Activated T-cell treated with anti-CD3 and anti-CD28 coated beads, Interleukin-2, amount 50 U/mL, for 24 hours (primary cell): ENCODE measurements at regions not wholly inside any gene's neighbourhood (a gene's known extent, or its start where the extent isn't known, plus 50 kb on each side); places are given as distances from the start of the nearest gene placed in this dataset.
"Not testable (repeated sequence)": the region's sequence is repeated elsewhere in the genome, so short reads cannot be mapped to it uniquely, and the experiment has no call there.

ENCODE experiments used
- DNase-seq: peaks from one replicate; pipeline ENCODE4 v3.0.0-alpha.2; 2020
- H3K27ac Mint-ChIP-seq: 2 replicates; pipeline ENCODE4 v1.8.0; 2020; ENCODE audit warnings: mild to moderate bottlenecking, mixed read lengths
- H3K27me3 Mint-ChIP-seq: 2 replicates; pipeline ENCODE4 v1.8.0; 2020; ENCODE audit warnings: mixed read lengths
- H3K36me3 Mint-ChIP-seq: 2 replicates; pipeline ENCODE4 v1.8.0; 2020; ENCODE audit warnings: low read depth, mixed read lengths
- H3K4me1 Mint-ChIP-seq: 2 replicates; pipeline ENCODE4 v1.8.0; 2020; ENCODE audit warnings: low read depth, mixed read lengths
- H3K4me3 Mint-ChIP-seq: 2 replicates; pipeline ENCODE4 v1.8.0; 2020; ENCODE audit warnings: mild to moderate bottlenecking, moderate library complexity, mixed read lengths
- H3K9me3 Mint-ChIP-seq: 2 replicates; pipeline ENCODE4 v1.8.0; 2020; ENCODE audit warnings: mixed read lengths

- Mint-ChIP-seq H3K27me3 (peaks cover 31% of the 10 kb centered on the region), H3K4me1 (peaks cover 9% of the 10 kb centered on the region), H3K27ac (no peak overlapping the region), H3K9me3 (peaks cover 12% of the 10 kb centered on the region), H3K4me3 (no peak overlapping the region), H3K36me3 (no peaks in the 10 kb centered on the region)
- DNase-seq, result no peak
Observed at GRCh38 chr7:93027044-93027443, 90.7 kb downstream of the SAMD9 start.

- DNase-seq, result no peak
- Mint-ChIP-seq H3K27me3 (peaks cover 31% of the 10 kb centered on the region), H3K27ac (no peak overlapping the region), H3K9me3 (peaks cover 7% of the 10 kb centered on the region), H3K36me3 (no peaks in the 10 kb centered on the region), H3K4me3 (no peak overlapping the region), H3K4me1 (peaks cover 15% of the 10 kb centered on the region)
Observed at GRCh38 chr7:93026425-93026824, 91.4 kb downstream of the SAMD9 start.

- H3K4me3 Mint-ChIP-seq, result no peak overlapping the region
- H3K36me3 Mint-ChIP-seq, result no peaks in the 10 kb centered on the region
- peaks cover 17% of the 10 kb centered on the region for H3K4me1 Mint-ChIP-seq
- DNase-seq, result no peak
- H3K9me3 Mint-ChIP-seq, result peaks cover 2% of the 10 kb centered on the region
- no peak overlapping the region for H3K27ac Mint-ChIP-seq
- H3K27me3 Mint-ChIP-seq, result peaks cover 31% of the 10 kb centered on the region
Observed at GRCh38 chr7:93025389-93025788, 92.4 kb downstream of the SAMD9 start.

GRCh38 chr7:93022931-93023478, 94.8 kb downstream of the SAMD9 start:
- DNase-seq, H3K9me3 Mint-ChIP-seq, H3K27ac Mint-ChIP-seq, H3K36me3 Mint-ChIP-seq, H3K4me3 Mint-ChIP-seq: not testable (repeated sequence)
- Mint-ChIP-seq H3K27me3 (peaks cover 23% of the 10 kb centered on the region), H3K4me1 (peaks cover 17% of the 10 kb centered on the region)

- Mint-ChIP-seq H3K4me1 (peaks cover 19% of the 10 kb centered on the region), H3K9me3 (peaks cover 2% of the 10 kb centered on the region), H3K36me3 (no peaks in the 10 kb centered on the region), H3K27ac (no peak overlapping the region), H3K4me3 (no peak overlapping the region), H3K27me3 (peaks cover 18% of the 10 kb centered on the region)
- DNase-seq, result no peak
Observed at GRCh38 chr7:93021748-93022147, 96.0 kb downstream of the SAMD9 start.

GRCh38 chr7:93018716-93019115, 99.1 kb downstream of the SAMD9 start:
- H3K36me3 Mint-ChIP-seq, result no peaks in the 10 kb centered on the region
- peaks cover 23% of the 10 kb centered on the region for H3K4me1 Mint-ChIP-seq
- H3K4me3 Mint-ChIP-seq, result no peak overlapping the region
- no peak for DNase-seq
- no peak overlapping the region for H3K27ac Mint-ChIP-seq
- peaks cover 2% of the 10 kb centered on the region for H3K9me3 Mint-ChIP-seq
- no peaks in the 10 kb centered on the region for H3K27me3 Mint-ChIP-seq

GRCh38 chr7:93016681-93017381, 100.9 kb downstream of the SAMD9 start:
- Mint-ChIP-seq H3K27ac (no peak overlapping the region), H3K9me3 (no peaks in the 10 kb centered on the region), H3K4me3 (no peak overlapping the region), H3K36me3 (no peaks in the 10 kb centered on the region), H3K4me1 (peaks cover 20% of the 10 kb centered on the region), H3K27me3 (no peaks in the 10 kb centered on the region)
- no peak for DNase-seq

- no peak overlapping the region for H3K4me3 Mint-ChIP-seq
- H3K9me3 Mint-ChIP-seq, result no peaks in the 10 kb centered on the region
- peaks cover 15% of the 10 kb centered on the region for H3K4me1 Mint-ChIP-seq
- H3K36me3 Mint-ChIP-seq, result no peaks in the 10 kb centered on the region
- H3K27me3 Mint-ChIP-seq, result peaks cover 5% of the 10 kb centered on the region
- H3K27ac Mint-ChIP-seq, result no peak overlapping the region
- no peak for DNase-seq
Observed at GRCh38 chr7:93015779-93016481, 101.8 kb downstream of the SAMD9 start.

GRCh38 chr7:93015101-93015778, 102.5 kb downstream of the SAMD9 start:
- H3K9me3 Mint-ChIP-seq, result no peaks in the 10 kb centered on the region
- DNase-seq, result no peak
- H3K4me3 Mint-ChIP-seq, result no peak overlapping the region
- no peak overlapping the region for H3K27ac Mint-ChIP-seq
- peaks cover 15% of the 10 kb centered on the region for H3K4me1 Mint-ChIP-seq
- H3K36me3 Mint-ChIP-seq, result no peaks in the 10 kb centered on the region
- H3K27me3 Mint-ChIP-seq, result peaks cover 8% of the 10 kb centered on the region

GRCh38 chr7:93014410-93014809, 103.4 kb downstream of the SAMD9 start:
- Mint-ChIP-seq H3K4me1 (peaks cover 15% of the 10 kb centered on the region), H3K4me3 (no peak overlapping the region), H3K36me3 (no peaks in the 10 kb centered on the region), H3K9me3 (no peaks in the 10 kb centered on the region), H3K27me3 (peaks cover 15% of the 10 kb centered on the region), H3K27ac (no peak overlapping the region)
- no peak for DNase-seq

GRCh38 chr7:93013446-93014061, 104.2 kb downstream of the SAMD9 start:
- DNase-seq, result no peak
- Mint-ChIP-seq H3K4me1 (peaks cover 15% of the 10 kb centered on the region), H3K27ac (no peak overlapping the region), H3K36me3 (no peaks in the 10 kb centered on the region), H3K27me3 (peaks cover 22% of the 10 kb centered on the region), H3K9me3 (no peaks in the 10 kb centered on the region), H3K4me3 (no peak overlapping the region)

GRCh38 chr7:93011351-93012294, 106.2 kb downstream of the SAMD9 start:
- H3K36me3 Mint-ChIP-seq, result no peaks in the 10 kb centered on the region
- DNase-seq, result no peak
- H3K27me3 Mint-ChIP-seq, result peaks cover 34% of the 10 kb centered on the region
- no peaks in the 10 kb centered on the region for H3K9me3 Mint-ChIP-seq
- no peak overlapping the region for H3K4me3 Mint-ChIP-seq
- no peak overlapping the region for H3K27ac Mint-ChIP-seq
- H3K4me1 Mint-ChIP-seq, result peaks cover 9% of the 10 kb centered on the region

GRCh38 chr7:93008833-93009232, 108.9 kb downstream of the SAMD9 start:
- H3K27ac Mint-ChIP-seq, result no peak overlapping the region
- H3K27me3 Mint-ChIP-seq, result peaks cover 44% of the 10 kb centered on the region
- DNase-seq, result no peak
- H3K4me1 Mint-ChIP-seq, result no peaks in the 10 kb centered on the region
- no peaks in the 10 kb centered on the region for H3K9me3 Mint-ChIP-seq
- no peak overlapping the region for H3K4me3 Mint-ChIP-seq
- H3K36me3 Mint-ChIP-seq, result no peaks in the 10 kb centered on the region
